Peyer's patch (tissue), 4 donors: ENCODE measurements at regions not wholly inside any gene's neighbourhood (a gene's known extent, or its start where the extent isn't known, plus 50 kb on each side); places are given as distances from the start of the nearest gene placed in this dataset.

Experiments used
- POLR2A ChIP-seq, 2 donors: fragments of 450-650 bp; IDR thresholded peaks; one replicate each; pipeline ENCODE4 v1.5.1; 2017; ENCODE audit warnings: antibody characterized with exemption in 2 of 2, mild to moderate bottlenecking in 2 of 2, moderate library complexity in 2 of 2
- TF ChIP-seq, protein P1 (sequence below), 6 experiments: fragments of 450-650 bp in 4 of 6; fragments of 200-600 bp in 2 of 6; sonication (generic) in 1 of 6; IDR thresholded peaks; one replicate each; pipeline ENCODE4 v1.5.1; 2017 to 2019; ENCODE audit warnings: antibody characterized with exemption in 6 of 6, mild to moderate bottlenecking in 3 of 6, moderate library complexity in 1 of 6

DNA sequence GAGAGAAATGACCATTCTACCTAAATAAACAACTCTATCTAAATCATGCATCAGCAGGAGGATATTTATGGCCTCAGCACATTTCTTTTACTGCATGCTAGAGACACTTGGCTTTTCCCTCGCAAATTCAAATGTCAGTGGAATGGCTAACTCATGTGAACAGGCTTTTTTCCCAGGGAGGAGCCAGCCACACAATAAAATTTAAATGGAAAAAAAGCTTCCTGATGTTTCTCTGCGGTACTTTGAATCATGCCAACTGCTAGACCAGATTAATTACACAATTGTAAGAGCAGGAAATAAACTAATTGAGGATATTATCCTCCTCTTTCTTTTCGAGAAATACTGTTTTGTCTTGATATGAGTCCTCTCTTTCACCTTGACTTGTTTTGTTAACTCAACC, 676.3 kb downstream of the IRS1 start:
- TF ChIP-seq, protein P1, sequence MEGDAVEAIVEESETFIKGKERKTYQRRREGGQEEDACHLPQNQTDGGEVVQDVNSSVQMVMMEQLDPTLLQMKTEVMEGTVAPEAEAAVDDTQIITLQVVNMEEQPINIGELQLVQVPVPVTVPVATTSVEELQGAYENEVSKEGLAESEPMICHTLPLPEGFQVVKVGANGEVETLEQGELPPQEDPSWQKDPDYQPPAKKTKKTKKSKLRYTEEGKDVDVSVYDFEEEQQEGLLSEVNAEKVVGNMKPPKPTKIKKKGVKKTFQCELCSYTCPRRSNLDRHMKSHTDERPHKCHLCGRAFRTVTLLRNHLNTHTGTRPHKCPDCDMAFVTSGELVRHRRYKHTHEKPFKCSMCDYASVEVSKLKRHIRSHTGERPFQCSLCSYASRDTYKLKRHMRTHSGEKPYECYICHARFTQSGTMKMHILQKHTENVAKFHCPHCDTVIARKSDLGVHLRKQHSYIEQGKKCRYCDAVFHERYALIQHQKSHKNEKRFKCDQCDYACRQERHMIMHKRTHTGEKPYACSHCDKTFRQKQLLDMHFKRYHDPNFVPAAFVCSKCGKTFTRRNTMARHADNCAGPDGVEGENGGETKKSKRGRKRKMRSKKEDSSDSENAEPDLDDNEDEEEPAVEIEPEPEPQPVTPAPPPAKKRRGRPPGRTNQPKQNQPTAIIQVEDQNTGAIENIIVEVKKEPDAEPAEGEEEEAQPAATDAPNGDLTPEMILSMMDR (IDR thresholded peaks at IDR 0.05), result no peak
- no peak for TF ChIP-seq POLR2A (IDR thresholded peaks at IDR 0.05)
